ENCODE measurements at regions not wholly inside any gene's neighbourhood (a gene's known extent, or its start where the extent isn't known, plus 50 kb on each side); places are given as distances from the start of the nearest gene placed in this dataset.

DNA sequence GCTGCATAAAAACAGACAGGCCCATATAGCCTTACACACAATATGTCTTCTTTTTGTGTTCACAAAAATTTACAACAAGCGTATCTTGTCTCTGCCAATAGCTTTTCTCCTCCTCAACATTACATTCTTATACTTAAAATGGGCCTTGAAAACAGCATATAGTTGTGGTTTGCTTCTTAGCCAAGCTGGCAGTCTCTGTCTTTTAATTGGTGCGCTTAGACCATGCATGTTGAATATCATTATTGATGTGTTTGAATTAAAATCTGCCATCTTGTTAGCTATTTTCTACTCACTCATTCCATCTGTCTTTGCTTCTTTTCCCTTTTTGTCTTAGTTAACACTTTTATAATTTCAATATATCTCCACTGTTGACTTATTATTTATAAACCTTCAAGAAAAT, 76.4 kb downstream of the ING1 start (continued):
- TF ChIP-seq FOS (IDR thresholded peaks at IDR 0.05; ENCODE audit: extremely low read depth, insufficient read length) (no peak), NR2C1 (IDR thresholded peaks at IDR 0.05) (no peak), NR2C1 (tag; IDR thresholded peaks at IDR 0.05) (no peak), ZNF589 (CRISPR knock-in tag; IDR thresholded peaks at IDR 0.05; ENCODE audit: low read depth) (no peak), PURB (CRISPR knock-in tag; IDR thresholded peaks at IDR 0.05; ENCODE audit: low read depth) (no peak), ZNF140 (CRISPR knock-in tag; IDR thresholded peaks at IDR 0.05) (no peak), SREBF1 (IDR thresholded peaks at IDR 0.05; ENCODE audit: borderline replicate concordance, low read depth, low read length) (no peak), ZNF165 (CRISPR knock-in tag; IDR thresholded peaks at IDR 0.05; ENCODE audit: borderline replicate concordance) (no peak)
- TF ChIP-seq, protein P1, sequence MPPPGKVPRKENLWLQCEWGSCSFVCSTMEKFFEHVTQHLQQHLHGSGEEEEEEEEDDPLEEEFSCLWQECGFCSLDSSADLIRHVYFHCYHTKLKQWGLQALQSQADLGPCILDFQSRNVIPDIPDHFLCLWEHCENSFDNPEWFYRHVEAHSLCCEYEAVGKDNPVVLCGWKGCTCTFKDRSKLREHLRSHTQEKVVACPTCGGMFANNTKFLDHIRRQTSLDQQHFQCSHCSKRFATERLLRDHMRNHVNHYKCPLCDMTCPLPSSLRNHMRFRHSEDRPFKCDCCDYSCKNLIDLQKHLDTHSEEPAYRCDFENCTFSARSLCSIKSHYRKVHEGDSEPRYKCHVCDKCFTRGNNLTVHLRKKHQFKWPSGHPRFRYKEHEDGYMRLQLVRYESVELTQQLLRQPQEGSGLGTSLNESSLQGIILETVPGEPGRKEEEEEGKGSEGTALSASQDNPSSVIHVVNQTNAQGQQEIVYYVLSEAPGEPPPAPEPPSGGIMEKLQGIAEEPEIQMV (tag; conservative IDR thresholded peaks at IDR 0.05; ENCODE audit: low read depth), result no peak

DNA sequence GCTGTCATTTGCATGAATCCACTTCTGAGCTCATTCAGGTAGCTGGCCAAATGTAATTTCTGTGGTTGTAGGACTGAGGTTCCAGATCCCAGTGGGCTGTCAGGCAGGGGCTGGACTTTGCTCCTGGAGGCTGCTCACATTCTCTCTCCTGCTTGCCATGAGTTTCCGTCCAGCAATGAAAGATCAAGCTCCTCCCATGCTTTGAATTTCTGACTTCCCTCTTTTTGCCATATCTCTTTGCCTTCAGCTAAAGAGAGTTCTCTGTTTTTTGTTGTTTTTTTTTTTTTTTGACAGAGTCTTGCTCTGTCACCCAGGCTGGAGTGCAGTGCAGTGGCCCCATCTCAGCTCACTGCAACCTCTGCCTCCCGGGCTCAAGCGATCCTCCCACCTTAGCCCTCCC, 76.9 kb downstream of the ING1 start:
- H4K20me1 ChIP-seq (replicated peaks; ENCODE audit: control insufficient read depth, insufficient read depth, low read length), result no peaks in the 10 kb centered on the region
- no peaks in the 10 kb centered on the region for H3K79me2 ChIP-seq (ENCODE audit: control insufficient read depth, insufficient read depth, low read length)
- no peaks in the 10 kb centered on the region for H3K9me1 ChIP-seq (ENCODE audit: control insufficient read depth, insufficient read depth, low read length)
- H3K9me3 ChIP-seq (replicated peaks; ENCODE audit: control insufficient read depth, insufficient read depth, low read depth, low read length), result no peaks in the 10 kb centered on the region
- intact Hi-C loops (cut with micrococcal nuclease) (no loop called here), in situ Hi-C loops (cut with MboI) (no loop called here)
- DNase-seq (ENCODE audit: extremely low read depth in 1 of 4, low spot score in 3 of 4), result no peak
- 0% methylated on average over 3 of the region's 3 CpGs for WGBS (ENCODE audit: insufficient coverage, low coverage, missing lambda C conversion rate)
- H3K36me3 ChIP-seq (ENCODE audit: control insufficient read depth, insufficient read depth, low read length), result no peaks in the 10 kb centered on the region
- no peak overlapping the region for H3K4me3 ChIP-seq
- no peaks in the 10 kb centered on the region; a peak in 1 of 5 replicates for H3K4me1 ChIP-seq (replicated peaks in 1 of 2; ENCODE audit: control insufficient read depth in 2 of 2, insufficient read depth in 2 of 2, low read length in 2 of 2)
- FAIRE-seq, result no peak
- no peak overlapping the region for H3K9ac ChIP-seq (ENCODE audit: insufficient read depth in 1 of 2, low read depth in 2 of 2, low read length in 2 of 2)
- H3K27me3 ChIP-seq (ENCODE audit: control insufficient read depth in 2 of 2, insufficient read depth in 2 of 2, low read length in 2 of 2), result peaks cover 0 to 16% of the 10 kb centered on the region in 2 experiments; a peak in 3 of 5 replicates
- no peak for ATAC-seq
- H2AFZ ChIP-seq (ENCODE audit: low read depth, low read length), result no peak overlapping the region
- no peak overlapping the region for H3K4me2 ChIP-seq (ENCODE audit: insufficient read depth, low read length)
- ChIA-PET CTCF (ENCODE audit: low intra/inter-chr PET ratio) (interaction anchor here (0.5 kb wide), 1 partner anchor 58 kb away, joined by 5 read pairs; no protein-coding TSS in a partner anchor), POLR2A (no interaction called here)
- H3K27ac ChIP-seq (ENCODE audit: extremely low read depth, low read depth, low read length), result no peak overlapping the region
- BruUV-seq (replicated peaks), result no TSS peak
- TF ChIP-seq DIDO1 (tag; IDR thresholded peaks at IDR 0.05; ENCODE audit: low read depth), result no peak
- TF ChIP-seq CC2D1A (IDR thresholded peaks at IDR 0.05), result no peak
- no peak for TF ChIP-seq FOXP1 (CRISPR knock-in tag; IDR thresholded peaks at IDR 0.05)
- no peak for TF ChIP-seq HDGF (IDR thresholded peaks at IDR 0.05)
- TF ChIP-seq, protein P2, sequence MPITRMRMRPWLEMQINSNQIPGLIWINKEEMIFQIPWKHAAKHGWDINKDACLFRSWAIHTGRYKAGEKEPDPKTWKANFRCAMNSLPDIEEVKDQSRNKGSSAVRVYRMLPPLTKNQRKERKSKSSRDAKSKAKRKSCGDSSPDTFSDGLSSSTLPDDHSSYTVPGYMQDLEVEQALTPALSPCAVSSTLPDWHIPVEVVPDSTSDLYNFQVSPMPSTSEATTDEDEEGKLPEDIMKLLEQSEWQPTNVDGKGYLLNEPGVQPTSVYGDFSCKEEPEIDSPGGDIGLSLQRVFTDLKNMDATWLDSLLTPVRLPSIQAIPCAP (CRISPR knock-in tag; IDR thresholded peaks at IDR 0.05; ENCODE audit: borderline replicate concordance), result no peak
- TF ChIP-seq ZNF436 (CRISPR knock-in tag; IDR thresholded peaks at IDR 0.05), result no peak
